ENCODE measurements at regions not wholly inside any gene's neighbourhood (a gene's known extent, or its start where the extent isn't known, plus 50 kb on each side); places are given as distances from the start of the nearest gene placed in this dataset.
"Not testable (repeated sequence)": the region's sequence is repeated elsewhere in the genome, so short reads cannot be mapped to it uniquely, and the experiment has no call there.

DNA sequence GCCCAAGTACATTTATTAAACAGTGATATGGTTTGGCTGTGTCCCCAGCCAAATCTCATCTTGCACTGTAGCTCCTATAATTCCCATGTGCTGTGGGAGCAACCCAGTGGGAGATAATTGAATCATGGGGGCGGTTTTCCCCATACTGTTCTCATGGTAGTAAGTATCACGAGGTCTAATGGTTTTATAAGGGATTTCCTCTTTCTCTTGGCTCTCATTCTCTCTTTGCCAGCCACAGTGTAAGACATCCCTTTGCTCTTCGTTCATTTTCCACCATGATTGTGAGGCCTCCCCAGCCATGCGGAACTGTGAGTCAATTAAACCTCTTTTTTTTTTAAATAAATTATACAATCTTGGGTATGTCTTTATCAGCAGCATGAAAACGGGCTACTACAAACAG, 228.0 kb upstream of the TP63 start:
- no peak overlapping the region for H3K9ac ChIP-seq
- H3K4me1 ChIP-seq = no peaks in the 10 kb centered on the region
- no peaks in the 10 kb centered on the region for H3K27me3 ChIP-seq
- H3K36me3 ChIP-seq = no peaks in the 10 kb centered on the region
- H3K4me3 ChIP-seq = no peak overlapping the region
- no peak overlapping the region for H3K27ac ChIP-seq
- no peaks in the 10 kb centered on the region for H4K20me1 ChIP-seq
- TF ChIP-seq Cebpa-rat (IDR thresholded peaks at IDR 0.05) = no peak
- H3K9me3 ChIP-seq (replicated peaks in 1 of 11) = no peaks in the 10 kb centered on the region
- no peak overlapping the region for H3K4me2 ChIP-seq

DNA sequence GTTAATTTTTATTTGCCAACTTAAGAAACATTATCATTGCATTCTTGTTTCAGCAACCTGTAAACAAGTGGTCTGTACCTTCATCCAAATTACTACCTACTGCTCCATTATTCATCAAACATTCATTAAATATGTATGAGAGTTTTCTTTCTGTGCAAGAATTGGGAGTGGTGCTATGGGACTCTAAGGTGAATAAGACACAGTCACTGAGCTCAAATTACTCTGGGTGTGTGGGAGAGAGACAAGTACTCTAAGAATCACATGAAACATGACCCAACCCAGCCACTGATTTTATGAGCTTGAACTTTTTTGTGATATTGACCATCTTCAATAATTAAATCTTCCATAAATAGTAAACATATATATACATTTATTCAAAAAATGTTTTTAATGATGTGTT, 227.2 kb upstream of the TP63 start:
- no peak overlapping the region for H3K4me2 ChIP-seq
- H3K4me3 ChIP-seq = no peak overlapping the region
- H3K9ac ChIP-seq = no peak overlapping the region
- H4K20me1 ChIP-seq = no peaks in the 10 kb centered on the region
- H3K9me3 ChIP-seq (replicated peaks in 1 of 11) = no peaks in the 10 kb centered on the region
- H3K27me3 ChIP-seq = no peaks in the 10 kb centered on the region
- H3K27ac ChIP-seq = no peak overlapping the region
- no peaks in the 10 kb centered on the region for H3K4me1 ChIP-seq
- TF ChIP-seq Cebpa-rat (IDR thresholded peaks at IDR 0.05) = no peak
- no peaks in the 10 kb centered on the region for H3K36me3 ChIP-seq

- no peaks in the 10 kb centered on the region for H3K36me3 ChIP-seq
Observed at GRCh38 chr3:189404797-189405484, 226.2 kb upstream of the TP63 start.

DNA sequence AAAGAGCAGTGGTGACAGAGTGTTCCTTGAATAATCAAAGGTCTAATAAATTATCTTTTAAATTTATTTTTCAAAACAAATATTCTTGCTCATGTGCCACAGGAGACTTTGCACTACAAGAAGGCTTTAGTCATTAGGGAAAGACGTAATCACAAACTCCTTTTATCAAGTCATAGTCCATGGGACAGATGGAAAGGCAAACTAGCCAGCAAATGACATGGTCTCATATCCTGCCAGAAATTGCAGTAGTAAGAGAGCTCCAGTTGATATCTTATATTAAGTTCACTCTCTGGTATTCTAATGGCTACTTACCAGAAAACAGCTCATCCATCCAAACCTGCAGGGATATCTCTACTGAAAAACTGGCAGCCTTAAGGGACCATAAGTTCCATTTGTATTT, 225.0 kb upstream of the TP63 start:
- Histone ChIP-seq H3K27me3 (no peaks in the 10 kb centered on the region), H3K4me3 (no peak overlapping the region), H3K9ac (no peak overlapping the region), H3K9me3 (replicated peaks in 1 of 11) (no peaks in the 10 kb centered on the region), H3K27ac (no peak overlapping the region), H3K4me1 (no peaks in the 10 kb centered on the region), H3K36me3 (no peaks in the 10 kb centered on the region), H3K4me2 (no peak overlapping the region), H4K20me1 (no peaks in the 10 kb centered on the region)
- no peak for TF ChIP-seq Cebpa-rat (IDR thresholded peaks at IDR 0.05)

More at GRCh38 chr3:189404797-189405484, 226.2 kb upstream of the TP63 start:
- no peak overlapping the region for H3K27ac ChIP-seq
- no peaks in the 10 kb centered on the region for H3K27me3 ChIP-seq
- no peak for TF ChIP-seq Cebpa-rat (IDR thresholded peaks at IDR 0.05)
- no peak overlapping the region for H3K4me2 ChIP-seq
- H4K20me1 ChIP-seq = no peaks in the 10 kb centered on the region
- H3K4me1 ChIP-seq = no peaks in the 10 kb centered on the region
- H3K9ac ChIP-seq = no peak overlapping the region
- H3K9me3 ChIP-seq (replicated peaks in 1 of 11) = no peaks in the 10 kb centered on the region
- no peak overlapping the region for H3K4me3 ChIP-seq

GRCh38 chr3:189410522-189410921, 220.7 kb upstream of the TP63 start:
- Histone ChIP-seq H3K27ac (no peak overlapping the region), H3K27me3 (no peaks in the 10 kb centered on the region)
- TF ChIP-seq Cebpa-rat (IDR thresholded peaks at IDR 0.05) = no peak

DNA sequence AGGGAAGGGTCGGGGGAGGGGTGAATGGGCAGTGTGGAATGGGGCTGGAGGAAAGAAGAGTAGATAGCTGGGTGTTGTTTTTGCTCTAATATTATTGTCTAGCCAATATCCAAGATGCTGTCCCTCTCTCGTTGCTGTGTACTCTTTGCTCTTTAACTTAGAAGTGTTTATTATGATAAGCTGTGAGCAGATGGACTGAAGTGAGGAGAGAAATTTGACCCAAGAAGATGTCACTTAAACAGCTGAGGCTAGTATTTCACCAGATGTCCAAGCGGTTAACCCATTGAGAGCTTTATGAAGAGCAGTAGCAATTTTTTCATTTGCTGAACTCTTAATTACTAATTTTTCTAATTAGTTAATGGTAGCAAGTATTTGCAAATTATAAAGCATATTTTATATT, 212.2 kb upstream of the TP63 start:
- no peak for TF ChIP-seq Cebpa-rat (IDR thresholded peaks at IDR 0.05)
- Histone ChIP-seq H3K4me1 (no peaks in the 10 kb centered on the region), H3K9ac (no peak overlapping the region), H3K27ac (no peak overlapping the region), H3K36me3 (no peaks in the 10 kb centered on the region), H3K27me3 (no peaks in the 10 kb centered on the region), H3K4me2 (no peak overlapping the region), H3K9me3 (replicated peaks in 1 of 11) (no peaks in the 10 kb centered on the region), H4K20me1 (no peaks in the 10 kb centered on the region), H3K4me3 (no peak overlapping the region)

More at GRCh38 chr3:189410522-189410921, 220.7 kb upstream of the TP63 start:
- no peaks in the 10 kb centered on the region for H3K9me3 ChIP-seq (replicated peaks in 1 of 11)
- no peak overlapping the region for H3K4me3 ChIP-seq
- no peaks in the 10 kb centered on the region for H3K4me1 ChIP-seq
- no peaks in the 10 kb centered on the region for H3K36me3 ChIP-seq
- no peak overlapping the region for H3K9ac ChIP-seq
- no peak overlapping the region for H3K4me2 ChIP-seq
- no peaks in the 10 kb centered on the region for H4K20me1 ChIP-seq

DNA sequence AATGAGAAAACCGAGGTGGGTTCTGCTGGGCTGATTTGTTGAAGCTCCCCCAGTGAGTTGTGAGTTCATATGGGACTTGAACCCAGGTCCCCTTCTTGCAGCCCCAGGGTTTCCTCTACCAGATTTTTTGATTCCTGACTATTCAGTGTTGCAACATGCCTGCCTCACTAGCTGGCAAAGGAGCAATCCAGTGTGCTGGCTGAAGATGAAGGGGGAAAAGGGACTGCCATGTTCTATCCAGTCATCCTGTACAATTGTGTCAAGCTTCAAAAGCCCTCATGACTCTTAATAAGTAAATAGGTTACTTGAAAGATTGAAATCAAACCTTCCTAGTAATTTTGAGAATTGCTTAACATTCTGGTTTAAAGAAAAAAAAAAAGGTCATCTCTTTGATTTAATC, 211.5 kb upstream of the TP63 start:
- no peak overlapping the region for H3K4me3 ChIP-seq
- H3K27me3 ChIP-seq = no peaks in the 10 kb centered on the region

GRCh38 chr3:189424922-189425321, 206.3 kb upstream of the TP63 start:
- Histone ChIP-seq H3K4me2 (no peak overlapping the region), H3K27ac (no peak overlapping the region), H3K27me3 (no peaks in the 10 kb centered on the region), H3K9ac (no peak overlapping the region), H3K36me3 (no peaks in the 10 kb centered on the region), H3K9me3 (replicated peaks in 1 of 11) (0 out of 22 replicates have a peak, but pooled peaks cover 0 to 5% (median 0%) of the 10 kb centered on the region in 11 experiments), H4K20me1 (no peaks in the 10 kb centered on the region), H3K4me1 (no peaks in the 10 kb centered on the region), H3K4me3 (no peak overlapping the region)
- TF ChIP-seq Cebpa-rat (IDR thresholded peaks at IDR 0.05) = no peak

More for the DNA sequence above, 211.5 kb upstream of the TP63 start:
- Histone ChIP-seq H3K4me2 (no peak overlapping the region), H3K36me3 (no peaks in the 10 kb centered on the region), H3K27ac (no peak overlapping the region), H3K9me3 (replicated peaks in 1 of 11) (no peaks in the 10 kb centered on the region), H3K9ac (no peak overlapping the region), H4K20me1 (no peaks in the 10 kb centered on the region), H3K4me1 (no peaks in the 10 kb centered on the region)
- TF ChIP-seq Cebpa-rat (IDR thresholded peaks at IDR 0.05) = no peak

- no peak overlapping the region for H3K4me2 ChIP-seq
- no peaks in the 10 kb centered on the region for H3K4me1 ChIP-seq
- no peaks in the 10 kb centered on the region for H3K27me3 ChIP-seq
- H3K27ac ChIP-seq = no peak overlapping the region
- H4K20me1 ChIP-seq = no peaks in the 10 kb centered on the region
- no peak overlapping the region for H3K9ac ChIP-seq
- 0 out of 22 replicates have a peak, but pooled peaks cover 0 to 5% (median 0%) of the 10 kb centered on the region in 11 experiments for H3K9me3 ChIP-seq (replicated peaks in 1 of 11)
- no peak overlapping the region for H3K4me3 ChIP-seq
- no peak for TF ChIP-seq Cebpa-rat (IDR thresholded peaks at IDR 0.05)
- no peaks in the 10 kb centered on the region for H3K36me3 ChIP-seq
Observed at GRCh38 chr3:189429019-189429418, 202.2 kb upstream of the TP63 start.

- Histone ChIP-seq H3K27ac (no peak overlapping the region), H3K4me3 (no peak overlapping the region), H3K4me2 (no peak overlapping the region), H3K4me1 (no peaks in the 10 kb centered on the region), H3K9ac (no peak overlapping the region), H3K9me3 (replicated peaks in 1 of 11) (0 out of 22 replicates have a peak, but pooled peaks cover 0 to 5% (median 0%) of the 10 kb centered on the region in 11 experiments), H3K36me3 (no peaks in the 10 kb centered on the region), H4K20me1 (no peaks in the 10 kb centered on the region), H3K27me3 (no peaks in the 10 kb centered on the region)
- no peak for TF ChIP-seq Cebpa-rat (IDR thresholded peaks at IDR 0.05)
Observed at GRCh38 chr3:189430166-189430565, 201.0 kb upstream of the TP63 start.

DNA sequence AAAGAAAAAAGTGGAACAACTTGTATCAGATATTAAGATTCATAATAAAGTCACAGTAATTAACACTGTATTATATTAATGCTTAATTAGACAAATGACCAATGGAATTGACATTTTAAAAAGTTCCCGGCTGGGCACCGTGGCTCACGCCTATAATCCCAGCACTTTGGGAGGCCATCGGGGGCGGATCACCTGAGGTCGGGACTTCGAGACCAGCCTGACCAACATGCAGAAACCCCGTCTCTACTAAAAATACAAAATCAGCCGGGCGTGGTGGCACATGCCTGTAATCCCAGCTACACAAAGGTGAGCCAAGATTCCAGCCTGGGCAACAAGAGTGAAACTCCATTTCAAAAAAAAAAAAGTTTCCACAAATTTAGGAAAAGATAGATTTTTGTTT, 188.9 kb upstream of the TP63 start:
- H3K36me3 ChIP-seq; H3K27ac ChIP-seq; H3K9ac ChIP-seq; H3K4me3 ChIP-seq; H4K20me1 ChIP-seq; H3K4me2 ChIP-seq; H3K27me3 ChIP-seq; H3K4me1 ChIP-seq; H3K9me3 ChIP-seq (replicated peaks in 1 of 11): not testable (repeated sequence)
